GM12878 (cell line): ENCODE measurements at regions not wholly inside any gene's neighbourhood (a gene's known extent, or its start where the extent isn't known, plus 50 kb on each side); places are given as distances from the start of the nearest gene placed in this dataset.

ENCODE experiments used
- ATAC-seq: fragments of 200-7000 bp; cut with Tn5 transposase; 3 replicates; pipeline ENCODE4 v1.9.1; 2020; ENCODE audit warnings: mild to moderate bottlenecking, moderate library complexity
- BruUV-seq: library from RNA; stranded (reverse); fragments of 400-500 nt; replicated peaks from 2 replicates; lab custom pipeline; 2021; lab: Mats Ljungman, UMichigan
- CTCF ChIA-PET: fragments of 300-600 bp; sonication (Branson Sonifier 250); formaldehyde crosslinking; extraction: SDS; loops from one replicate; lab custom pipeline; 2021; ENCODE audit warnings: inconsistent platforms; lab: Yijun Ruan, JAX
- POLR2A ChIA-PET: fragments of 350-600 bp; formaldehyde crosslinking; extraction: SDS; loops from one replicate; lab custom pipeline; 2021; ENCODE audit warnings: inconsistent platforms; lab: Charles Lee
- RAD21 ChIA-PET: fragments of 300-600 bp; sonication (Branson Sonifier 250); formaldehyde crosslinking; loops from one replicate; lab custom pipeline; 2023; ENCODE audit warnings: antibody characterized with exemption; ENCODE audit not compliant: unreplicated experiment; lab: Charles Lee
- SMC1A ChIA-PET: fragments of 300-600 bp; sonication (Branson Sonifier 250); formaldehyde crosslinking; loops from one replicate; lab custom pipeline; 2023; ENCODE audit not compliant: unreplicated experiment, uncharacterized antibody; lab: Charles Lee
- DNase-seq: peaks from one replicate; pipeline ENCODE4 v3.0.0-alpha.2; 2011; ENCODE audit warnings: low read depth, low spot score
- FAIRE-seq: peaks from 3 replicates; lab custom pipeline; 2011; peaks lifted over from hg19 to GRCh38; lab: Jason Lieb, UNC
- H2AFZ ChIP-seq: 2 replicates; pipeline ENCODE4 v1.6.0; 2011; ENCODE audit warnings: low read depth, low read length, control low read depth; ENCODE audit not compliant: control insufficient read depth
- H3K27ac ChIP-seq: 2 replicates; pipeline ENCODE4 v1.5.1; 2011; ENCODE audit warnings: control low read depth; ENCODE audit not compliant: control insufficient read depth, insufficient read depth
- H3K27me3 ChIP-seq, 2 experiments: replicated peaks in 1 of 2; 2 replicates each; pipeline versions ENCODE4 v1.6.0 to v1.6.1; 2011; ENCODE audit warnings: low read length in 1 of 2; ENCODE audit not compliant: control insufficient read depth in 2 of 2, insufficient read depth in 2 of 2
- H3K36me3 ChIP-seq, 2 experiments: 2 replicates each; pipeline ENCODE4 v1.5.1; 2011; ENCODE audit warnings: low read length in 1 of 2; ENCODE audit not compliant: control insufficient read depth in 2 of 2, insufficient read depth in 2 of 2
- H3K4me1 ChIP-seq: 2 replicates; pipeline ENCODE4 v1.6.1; 2011; ENCODE audit warnings: mild to moderate bottlenecking, low read length, moderate library complexity, mixed read lengths; ENCODE audit not compliant: control insufficient read depth, insufficient read depth
- H3K4me2 ChIP-seq: 2 replicates; pipeline ENCODE4 v1.6.0; 2011; ENCODE audit warnings: control low read depth; ENCODE audit not compliant: control insufficient read depth, insufficient read depth
- H3K4me3 ChIP-seq: fragments of 200-600 bp; sonication (generic); 2 replicates; pipeline ENCODE4 v1.5.1; 2016
- H3K79me2 ChIP-seq: 2 replicates; pipeline ENCODE4 v1.6.0; 2011; ENCODE audit warnings: low read length; ENCODE audit not compliant: control insufficient read depth, insufficient read depth
- H3K9ac ChIP-seq: 2 replicates; pipeline ENCODE4 v1.8.0; 2011; ENCODE audit warnings: low read length, control low read depth, mixed read lengths; ENCODE audit not compliant: control insufficient read depth, insufficient read depth
- H3K9me3 ChIP-seq: replicated peaks from 3 replicates; pipeline ENCODE4 v1.5.1; 2011; ENCODE audit warnings: mild to moderate bottlenecking, low read length; ENCODE audit not compliant: control insufficient read depth, insufficient read depth
- H4K20me1 ChIP-seq: 2 replicates; pipeline ENCODE4 v1.6.0; 2011; ENCODE audit not compliant: control insufficient read depth, insufficient read depth
- CBX5 ChIP-seq: sonication (generic); IDR thresholded peaks from 2 replicates; pipeline ENCODE4 v1.6.1; 2016; ENCODE audit warnings: low read depth, moderate library complexity, mild to moderate bottlenecking, inconsistent platforms
- CEBPB ChIP-seq, 2 experiments: fragments of 150-350 bp in 1 of 2; IDR thresholded peaks; 2 replicates each; pipeline ENCODE4 v1.6.1; 2012 to 2014; ENCODE audit warnings: low read depth in 2 of 2, low read length in 2 of 2, borderline replicate concordance in 1 of 2, inconsistent platforms in 1 of 2
- JUNB ChIP-seq: IDR thresholded peaks from 2 replicates; pipeline ENCODE4 v1.6.1; 2016; ENCODE audit warnings: antibody characterized with exemption, mild to moderate bottlenecking
- KAT2A ChIP-seq: conservative IDR thresholded peaks from 2 replicates; pipeline ENCODE4 v1.6.1; 2011; ENCODE audit warnings: low read depth, low read length; ENCODE audit not compliant: control insufficient read depth
- MYB ChIP-seq: fragments of 150-350 bp; IDR thresholded peaks from 2 replicates; pipeline ENCODE4 v1.6.1; 2014; ENCODE audit warnings: mild to moderate bottlenecking, low read depth, low read length, borderline replicate concordance
- PAX8 ChIP-seq: fragments of 450-650 bp; IDR thresholded peaks from 2 replicates; pipeline ENCODE4 v1.6.1; 2017; ENCODE audit warnings: mild to moderate bottlenecking, moderate library complexity
- SMARCA5 ChIP-seq: fragments of 450-650 bp; IDR thresholded peaks from 2 replicates; pipeline ENCODE4 v1.6.1; 2017; ENCODE audit warnings: mild to moderate bottlenecking
- SMC3 ChIP-seq: IDR thresholded peaks from 2 replicates; pipeline ENCODE4 v1.6.1; 2011; ENCODE audit warnings: low read length, improper control_type of control experiment, borderline replicate concordance
- ZBED1 ChIP-seq: IDR thresholded peaks from 2 replicates; pipeline ENCODE4 v1.6.1; 2016; ENCODE audit warnings: borderline replicate concordance
- WGBS: methylation state at CpG from one replicate; pipeline ENCODE4 v1.1.6; 2016; ENCODE audit warnings: low lambda C conversion rate; ENCODE audit not compliant: insufficient replicate concordance, insufficient coverage; ENCODE audit errors: missing lambda C conversion rate; 5-methylcytosine and 5-hydroxymethylcytosine counted together
- in situ Hi-C: fragments of 300-500 bp; cut with MboI; formaldehyde crosslinking; loops from 9 replicates; pipeline ENCODE4 v1.14.3; 2018; ENCODE audit warnings: mixed read lengths
- intact Hi-C: fragments of 100-400 bp; cut with micrococcal nuclease; formaldehyde crosslinking; loops from one replicate; pipeline ENCODE4 v1.14.2; 2022; ENCODE audit not compliant: unreplicated experiment
- TF ChIP-seq, protein P1 (sequence below), 3 experiments: IDR thresholded peaks in 2 of 3; conservative IDR thresholded peaks in 1 of 3; 2 replicates each; pipeline ENCODE4 v1.5.1; 2011; ENCODE audit warnings: low read depth in 3 of 3, low read length in 3 of 3, mild to moderate bottlenecking in 3 of 3, control low read depth in 2 of 3, moderate library complexity in 2 of 3, inconsistent platforms in 1 of 3, mixed read lengths in 1 of 3; ENCODE audit not compliant: control insufficient read depth in 2 of 3, insufficient read depth in 1 of 3; ENCODE audit errors: extremely low read depth in 1 of 3

- WGBS, result 5% methylated on average over 1 of the region's 1 CpG
- CTCF ChIA-PET, result no interaction called here
- TF ChIP-seq MYB, result no peak
- TF ChIP-seq PAX8, result no peak
- TF ChIP-seq CEBPB (IDR thresholded peaks at IDR 0.05; ENCODE audit: borderline replicate concordance in 1 of 2, low read depth in 2 of 2, low read length in 2 of 2), result no peak
- TF ChIP-seq, protein P1, sequence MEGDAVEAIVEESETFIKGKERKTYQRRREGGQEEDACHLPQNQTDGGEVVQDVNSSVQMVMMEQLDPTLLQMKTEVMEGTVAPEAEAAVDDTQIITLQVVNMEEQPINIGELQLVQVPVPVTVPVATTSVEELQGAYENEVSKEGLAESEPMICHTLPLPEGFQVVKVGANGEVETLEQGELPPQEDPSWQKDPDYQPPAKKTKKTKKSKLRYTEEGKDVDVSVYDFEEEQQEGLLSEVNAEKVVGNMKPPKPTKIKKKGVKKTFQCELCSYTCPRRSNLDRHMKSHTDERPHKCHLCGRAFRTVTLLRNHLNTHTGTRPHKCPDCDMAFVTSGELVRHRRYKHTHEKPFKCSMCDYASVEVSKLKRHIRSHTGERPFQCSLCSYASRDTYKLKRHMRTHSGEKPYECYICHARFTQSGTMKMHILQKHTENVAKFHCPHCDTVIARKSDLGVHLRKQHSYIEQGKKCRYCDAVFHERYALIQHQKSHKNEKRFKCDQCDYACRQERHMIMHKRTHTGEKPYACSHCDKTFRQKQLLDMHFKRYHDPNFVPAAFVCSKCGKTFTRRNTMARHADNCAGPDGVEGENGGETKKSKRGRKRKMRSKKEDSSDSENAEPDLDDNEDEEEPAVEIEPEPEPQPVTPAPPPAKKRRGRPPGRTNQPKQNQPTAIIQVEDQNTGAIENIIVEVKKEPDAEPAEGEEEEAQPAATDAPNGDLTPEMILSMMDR (IDR thresholded peaks at IDR 0.05 in 2 of 3, conservative IDR thresholded peaks at IDR 0.05 in 1 of 3; ENCODE audit: control insufficient read depth in 2 of 3, extremely low read depth in 1 of 3, insufficient read depth in 1 of 3, low read depth in 3 of 3, low read length in 3 of 3), result no peak
- no peak for TF ChIP-seq CBX5
- TF ChIP-seq ZBED1, result no peak
- TF ChIP-seq SMC3, result no peak
- no peak for TF ChIP-seq SMARCA5
- TF ChIP-seq JUNB, result no peak
- no peak for TF ChIP-seq KAT2A
- H3K4me1 ChIP-seq, result no peaks in the 10 kb centered on the region
- H3K27me3 ChIP-seq, result no peaks in the 10 kb centered on the region
- H3K4me3 ChIP-seq, result no peak overlapping the region
- POLR2A ChIA-PET, result no interaction called here
- no peak for FAIRE-seq
- no peaks in the 10 kb centered on the region for H3K36me3 ChIP-seq
- intact Hi-C loops, result no loop called here
- H3K27ac ChIP-seq, result no peak overlapping the region
- H2AFZ ChIP-seq, result no peak overlapping the region
- RAD21 ChIA-PET, result no interaction called here
- H3K79me2 ChIP-seq, result no peaks in the 10 kb centered on the region
- H3K9me3 ChIP-seq, result no peaks in the 10 kb centered on the region
- in situ Hi-C loops, result no loop called here
- no peaks in the 10 kb centered on the region for H4K20me1 ChIP-seq
- no peak overlapping the region for H3K4me2 ChIP-seq
- no peak for DNase-seq
- H3K9ac ChIP-seq, result no peak overlapping the region
- SMC1A ChIA-PET, result interaction anchor here (1.0 kb wide), 1 partner anchor 8 kb away, joined by 3 read pairs; no protein-coding TSS in a partner anchor
- no TSS peak for BruUV-seq
- ATAC-seq, result no peak
Measured at GRCh38 chr10:95122736-95123135, 53.4 kb upstream of the CYP2C8 start.
